Cardiac muscle cell (in vitro differentiated cells and primary cell): ENCODE measurements at regions not wholly inside any gene's neighbourhood (a gene's known extent, or its start where the extent isn't known, plus 50 kb on each side); places are given as distances from the start of the nearest gene placed in this dataset.

Experiments used
- DNase-seq, 2 donors: peaks; one replicate each; pipeline versions ENCODE4 v3.0.0 to v3.0.0-alpha.2; 2010 to 2017; ENCODE audit warnings: low read depth in 1 of 2, low spot score in 1 of 2
- H3K27ac ChIP-seq: fragments of 200-600 bp; sonication (generic); 2 replicates; pipeline ENCODE4 v1.5.1; 2016
- H3K27me3 ChIP-seq: fragments of 200-600 bp; sonication (generic); 2 replicates; pipeline ENCODE4 v1.6.0; 2016; ENCODE audit warnings: control low read depth
- H3K36me3 ChIP-seq: fragments of 200-600 bp; sonication (generic); 2 replicates; pipeline ENCODE4 v1.5.1; 2016; ENCODE audit warnings: control low read depth
- H3K4me1 ChIP-seq: fragments of 200-600 bp; sonication (generic); 2 replicates; pipeline ENCODE4 v1.8.1; 2017; ENCODE audit warnings: low read depth, mild to moderate bottlenecking, mixed run types
- H3K4me3 ChIP-seq: fragments of 200-600 bp; sonication (generic); 2 replicates; pipeline ENCODE4 v1.5.1; 2016; ENCODE audit warnings: mild to moderate bottlenecking
- H3K9me3 ChIP-seq: fragments of 200-600 bp; sonication (generic); 2 replicates; pipeline ENCODE4 v1.5.1; 2017; ENCODE audit warnings: low read depth, mild to moderate bottlenecking, control low read depth
- TF ChIP-seq, protein P1 (sequence below): IDR thresholded peaks from 2 replicates; pipeline ENCODE4 v1.5.1; 2012; ENCODE audit warnings: low read depth, mild to moderate bottlenecking, low read length

DNA sequence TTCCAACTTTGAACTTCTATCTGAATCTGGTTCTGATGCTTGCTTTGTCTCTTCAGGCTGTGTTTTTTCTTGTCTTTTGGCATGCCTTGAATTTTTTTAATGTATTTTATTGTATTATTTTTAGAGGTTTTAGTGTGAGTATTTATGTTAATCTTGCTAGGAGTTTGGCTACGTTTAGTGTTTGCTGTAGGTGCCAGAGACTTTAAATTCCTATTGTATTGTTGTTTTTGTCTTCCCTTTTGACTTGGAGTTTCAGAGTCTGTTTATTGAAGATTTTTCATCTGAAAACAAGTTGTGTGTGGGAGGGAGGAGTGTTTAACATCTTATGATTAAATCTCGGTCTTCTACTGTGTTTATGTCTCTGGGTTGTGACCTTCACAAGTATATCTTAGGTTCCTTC, 956.8 kb downstream of the TLE1 start:
- no peak for DNase-seq
- TF ChIP-seq, protein P1, sequence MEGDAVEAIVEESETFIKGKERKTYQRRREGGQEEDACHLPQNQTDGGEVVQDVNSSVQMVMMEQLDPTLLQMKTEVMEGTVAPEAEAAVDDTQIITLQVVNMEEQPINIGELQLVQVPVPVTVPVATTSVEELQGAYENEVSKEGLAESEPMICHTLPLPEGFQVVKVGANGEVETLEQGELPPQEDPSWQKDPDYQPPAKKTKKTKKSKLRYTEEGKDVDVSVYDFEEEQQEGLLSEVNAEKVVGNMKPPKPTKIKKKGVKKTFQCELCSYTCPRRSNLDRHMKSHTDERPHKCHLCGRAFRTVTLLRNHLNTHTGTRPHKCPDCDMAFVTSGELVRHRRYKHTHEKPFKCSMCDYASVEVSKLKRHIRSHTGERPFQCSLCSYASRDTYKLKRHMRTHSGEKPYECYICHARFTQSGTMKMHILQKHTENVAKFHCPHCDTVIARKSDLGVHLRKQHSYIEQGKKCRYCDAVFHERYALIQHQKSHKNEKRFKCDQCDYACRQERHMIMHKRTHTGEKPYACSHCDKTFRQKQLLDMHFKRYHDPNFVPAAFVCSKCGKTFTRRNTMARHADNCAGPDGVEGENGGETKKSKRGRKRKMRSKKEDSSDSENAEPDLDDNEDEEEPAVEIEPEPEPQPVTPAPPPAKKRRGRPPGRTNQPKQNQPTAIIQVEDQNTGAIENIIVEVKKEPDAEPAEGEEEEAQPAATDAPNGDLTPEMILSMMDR, result no peak
- H3K4me3 ChIP-seq, result no peak overlapping the region

DNA sequence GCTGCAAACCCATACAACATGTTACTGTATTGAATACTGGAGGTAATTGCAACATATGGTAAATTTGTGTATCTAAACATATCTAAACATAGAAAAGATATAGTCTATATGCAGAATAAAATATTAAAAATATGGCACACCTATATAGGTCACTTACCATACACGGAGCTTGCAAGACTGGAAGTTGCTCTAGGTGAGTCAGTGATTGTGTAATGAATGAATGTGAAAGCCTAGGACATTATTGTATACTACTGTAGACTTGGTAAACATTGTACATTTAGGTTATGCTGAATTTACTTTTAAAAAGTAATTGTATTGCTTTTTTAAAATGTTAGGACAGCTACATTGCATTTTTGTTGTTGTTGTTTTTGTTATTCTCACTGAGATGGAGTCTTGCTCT, 968.8 kb downstream of the TLE1 start:
- no peaks in the 10 kb centered on the region for H3K27me3 ChIP-seq
- no peaks in the 10 kb centered on the region for H3K9me3 ChIP-seq
- H3K36me3 ChIP-seq, result no peaks in the 10 kb centered on the region
- H3K4me1 ChIP-seq, result no peaks in the 10 kb centered on the region
- no peak for DNase-seq
- TF ChIP-seq, protein P1, result no peak
- H3K27ac ChIP-seq, result no peak overlapping the region
- no peak overlapping the region for H3K4me3 ChIP-seq

More for the DNA sequence above, 956.8 kb downstream of the TLE1 start:
- Histone ChIP-seq H3K4me1 (no peaks in the 10 kb centered on the region), H3K27ac (no peak overlapping the region), H3K9me3 (no peaks in the 10 kb centered on the region), H3K27me3 (no peaks in the 10 kb centered on the region), H3K36me3 (no peaks in the 10 kb centered on the region)

DNA sequence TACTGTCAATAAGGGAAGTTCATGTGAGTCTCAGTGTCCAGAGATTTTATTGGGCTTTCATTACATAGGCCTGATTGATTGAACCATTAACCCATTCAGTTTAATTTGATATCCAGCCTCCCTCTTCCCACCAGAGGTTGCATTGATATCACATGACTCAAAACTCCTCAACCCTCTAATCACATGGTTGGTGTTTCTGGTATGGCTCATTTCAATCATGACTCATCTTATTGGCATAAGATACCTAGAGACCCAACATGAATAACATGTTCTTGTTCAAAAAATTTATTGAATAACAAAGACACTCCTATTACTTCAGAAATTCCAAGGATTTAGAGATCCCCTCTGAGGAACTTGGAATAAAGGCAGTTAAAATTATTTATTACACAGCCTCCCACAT, 982.2 kb downstream of the TLE1 start:
- no peak overlapping the region for H3K4me3 ChIP-seq
- H3K36me3 ChIP-seq, result no peaks in the 10 kb centered on the region
- TF ChIP-seq, protein P1, result no peak
- no peaks in the 10 kb centered on the region for H3K9me3 ChIP-seq
- DNase-seq, result peak in 1 of 2 donors; percentile 15
- no peaks in the 10 kb centered on the region for H3K4me1 ChIP-seq
- H3K27ac ChIP-seq, result no peak overlapping the region
- H3K27me3 ChIP-seq, result no peaks in the 10 kb centered on the region

DNA sequence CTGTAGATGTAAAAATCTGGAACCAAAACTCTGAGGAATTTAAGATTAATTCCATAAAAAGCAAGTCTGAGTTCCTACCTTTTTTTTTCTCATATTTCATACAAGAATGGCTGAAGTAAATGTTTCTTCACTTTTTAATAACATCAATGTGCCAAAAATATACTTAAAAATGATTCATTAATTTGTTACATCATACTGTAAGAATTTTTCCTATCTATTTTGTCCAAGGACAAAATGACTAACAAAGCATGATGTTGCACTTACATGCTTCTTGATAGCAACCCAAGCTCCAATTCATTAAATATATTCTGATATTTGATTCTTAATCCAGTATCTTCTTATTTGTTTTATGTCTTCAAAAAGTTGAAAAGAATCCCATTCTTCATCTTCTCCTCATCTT, 988.3 kb downstream of the TLE1 start:
- Histone ChIP-seq H3K27ac (no peak overlapping the region), H3K36me3 (no peaks in the 10 kb centered on the region), H3K9me3 (no peaks in the 10 kb centered on the region), H3K4me1 (peaks cover 5% of the 10 kb centered on the region), H3K4me3 (no peak overlapping the region), H3K27me3 (no peaks in the 10 kb centered on the region)
- TF ChIP-seq, protein P1, result no peak
- DNase-seq, result peak in 1 of 2 donors; percentile 30

DNA sequence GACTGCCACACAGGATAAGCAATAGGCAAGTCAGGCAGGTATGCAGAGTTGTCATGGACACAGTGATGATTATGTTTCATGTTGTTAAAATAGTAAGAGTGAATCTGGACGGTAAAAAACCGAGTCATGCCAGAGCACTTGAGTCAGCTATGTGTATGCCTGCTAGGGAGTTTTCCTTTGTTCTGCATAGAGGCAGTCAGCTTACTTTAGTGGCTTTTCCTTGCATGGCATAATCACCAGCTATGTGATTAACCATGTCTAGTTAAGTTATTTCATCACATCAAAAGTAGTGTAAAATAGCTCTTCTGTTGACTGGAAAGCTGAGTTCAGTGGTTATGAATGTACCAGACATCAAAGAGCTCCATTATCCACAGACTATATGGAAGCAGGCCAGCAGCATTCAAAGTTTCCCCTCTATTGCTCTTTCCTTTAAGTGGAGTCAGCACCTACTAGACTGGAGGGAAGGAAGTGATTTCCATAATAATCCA, 989.8 kb downstream of the TLE1 start:
- peak; percentile 7 to 81 for DNase-seq

More for the DNA sequence above, 989.8 kb downstream of the TLE1 start:
- Histone ChIP-seq H3K27ac (no peak overlapping the region), H3K36me3 (no peaks in the 10 kb centered on the region), H3K4me3 (no peak overlapping the region), H3K27me3 (no peaks in the 10 kb centered on the region), H3K4me1 (peaks cover 5% of the 10 kb centered on the region), H3K9me3 (no peaks in the 10 kb centered on the region)
- TF ChIP-seq, protein P1, result no peak
